SJSA1 (cell line): ENCODE measurements at regions not wholly inside any gene's neighbourhood (a gene's known extent, or its start where the extent isn't known, plus 50 kb on each side); places are given as distances from the start of the nearest gene placed in this dataset.

Experiments used
- DNase-seq, 2 experiments: peaks; one replicate each; pipeline ENCODE4 v3.0.0-alpha.2; 2015 to 2020; ENCODE audit warnings: low spot score in 2 of 2, low read depth in 1 of 2
- H3K27ac ChIP-seq: fragments of 250-450 bp; sonication (Bioruptor Pico); 2 replicates; pipeline ENCODE4 v1.5.1; 2020; ENCODE audit warnings: mild to moderate bottlenecking, moderate library complexity
- H3K27me3 ChIP-seq: fragments of 250-450 bp; sonication (Bioruptor Pico); replicated peaks from 2 replicates; pipeline ENCODE4 v1.5.1; 2020; ENCODE audit warnings: mild to moderate bottlenecking, moderate library complexity
- H3K36me3 ChIP-seq: fragments of 250-450 bp; sonication (Bioruptor Pico); 2 replicates; pipeline ENCODE4 v1.5.1; 2020; ENCODE audit warnings: mild to moderate bottlenecking
- H3K4me1 ChIP-seq: fragments of 250-450 bp; sonication (Bioruptor Pico); replicated peaks from 2 replicates; pipeline ENCODE4 v1.6.1; 2021; ENCODE audit warnings: mild to moderate bottlenecking
- H3K4me3 ChIP-seq: fragments of 250-450 bp; sonication (Bioruptor Pico); 2 replicates; pipeline ENCODE4 v1.5.1; 2020; ENCODE audit warnings: mild to moderate bottlenecking
- H3K9me3 ChIP-seq: fragments of 250-450 bp; sonication (Bioruptor Pico); replicated peaks from 2 replicates; pipeline ENCODE4 v1.5.1; 2020; ENCODE audit warnings: mild to moderate bottlenecking

DNA sequence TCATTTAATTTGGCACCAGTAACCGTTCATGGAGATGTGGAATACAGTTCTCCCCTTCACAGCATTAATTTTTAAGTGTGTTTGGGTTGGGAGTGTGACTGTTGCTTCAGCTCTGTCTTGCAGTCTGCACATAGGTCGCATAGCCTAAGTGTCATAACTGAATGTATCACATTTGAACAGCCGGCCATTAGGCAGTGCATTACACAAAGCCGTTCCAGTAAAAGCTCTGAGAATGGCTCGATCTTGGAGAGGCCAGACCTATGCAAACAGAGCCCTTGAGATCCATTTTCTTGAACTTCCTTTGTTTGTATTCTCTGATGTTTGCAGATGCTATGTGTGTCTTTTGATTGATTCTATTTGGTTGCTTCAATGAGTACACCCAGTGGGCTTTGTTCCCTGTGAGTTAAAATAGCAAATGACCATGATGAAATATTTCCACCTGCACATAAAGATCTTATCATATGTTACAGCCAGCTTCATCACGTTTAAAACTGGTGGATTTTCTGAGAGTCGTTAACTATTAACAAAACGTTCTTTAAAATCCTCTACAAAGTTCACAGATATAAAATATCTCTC lies 1104.9 kb upstream of the SLC10A2 start:
- Histone ChIP-seq H3K36me3 (no peaks in the 10 kb centered on the region), H3K27ac (no peak overlapping the region), H3K4me1 (no peaks in the 10 kb centered on the region), H3K27me3 (no peaks in the 10 kb centered on the region), H3K4me3 (no peak overlapping the region), H3K9me3 (no peaks in the 10 kb centered on the region)
- DNase-seq, result no peak

GRCh38 chr13:104163866-104164630 lies 1097.8 kb upstream of the SLC10A2 start:
- no peak overlapping the region for H3K4me3 ChIP-seq
- H3K27me3 ChIP-seq, result no peaks in the 10 kb centered on the region
- H3K27ac ChIP-seq, result no peak overlapping the region
- H3K4me1 ChIP-seq, result no peaks in the 10 kb centered on the region
- H3K36me3 ChIP-seq, result no peaks in the 10 kb centered on the region
- DNase-seq, result no peak
- no peaks in the 10 kb centered on the region for H3K9me3 ChIP-seq

GRCh38 chr13:104160536-104160935 lies 1094.3 kb upstream of the SLC10A2 start:
- H3K36me3 ChIP-seq, result no peaks in the 10 kb centered on the region
- no peak for DNase-seq

GRCh38 chr13:104143760-104144416 lies 1077.7 kb upstream of the SLC10A2 start:
- no peak for DNase-seq
- H3K9me3 ChIP-seq, result no peaks in the 10 kb centered on the region
- no peak overlapping the region for H3K27ac ChIP-seq
- no peaks in the 10 kb centered on the region for H3K36me3 ChIP-seq
- H3K4me1 ChIP-seq, result no peaks in the 10 kb centered on the region
- H3K4me3 ChIP-seq, result no peak overlapping the region
- H3K27me3 ChIP-seq, result no peaks in the 10 kb centered on the region

More at GRCh38 chr13:104160536-104160935, 1094.3 kb upstream of the SLC10A2 start:
- no peaks in the 10 kb centered on the region for H3K4me1 ChIP-seq
- H3K27ac ChIP-seq, result no peak overlapping the region
- no peaks in the 10 kb centered on the region for H3K27me3 ChIP-seq
- no peak overlapping the region for H3K4me3 ChIP-seq
- H3K9me3 ChIP-seq, result no peaks in the 10 kb centered on the region

DNA sequence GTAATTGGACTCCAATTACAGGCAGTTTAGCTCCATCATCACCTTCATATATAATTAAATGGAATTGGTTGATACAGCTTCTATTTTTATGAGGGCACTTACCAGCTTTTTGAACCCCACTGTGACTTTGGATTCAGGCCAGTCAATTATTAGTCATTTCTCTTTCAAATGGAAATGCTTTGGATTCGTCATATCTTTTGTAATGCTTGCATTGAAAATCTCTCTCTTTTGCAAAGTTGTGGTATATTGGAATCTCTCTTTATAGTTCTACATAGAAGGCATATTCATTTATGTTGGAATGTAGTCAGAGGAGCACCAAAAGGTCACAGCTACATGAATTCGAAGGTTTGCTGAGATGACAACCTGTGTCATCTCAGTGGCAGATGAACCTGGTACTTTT lies 1074.3 kb upstream of the SLC10A2 start:
- Histone ChIP-seq H3K36me3 (no peaks in the 10 kb centered on the region), H3K4me3 (no peak overlapping the region), H3K27ac (no peak overlapping the region), H3K4me1 (no peaks in the 10 kb centered on the region), H3K27me3 (no peaks in the 10 kb centered on the region), H3K9me3 (no peaks in the 10 kb centered on the region)
- no peak for DNase-seq

DNA sequence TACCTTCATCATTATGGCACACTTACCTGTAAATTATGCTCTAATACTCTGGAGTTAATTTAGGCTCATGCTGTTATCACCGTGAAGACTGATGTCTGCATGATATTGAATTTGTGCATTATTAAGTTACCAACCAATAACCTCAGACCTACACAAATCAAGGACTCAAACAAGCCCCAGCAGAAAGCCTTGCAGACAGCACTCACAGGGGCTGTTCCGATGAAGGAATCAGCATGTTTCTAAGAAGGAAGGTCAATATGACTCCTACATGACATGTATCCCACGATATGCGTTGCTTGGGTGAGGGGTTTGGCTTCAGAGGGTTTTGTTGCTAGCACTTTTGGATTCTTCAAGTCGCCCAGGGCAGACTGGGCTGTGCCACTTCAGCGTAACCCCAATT lies 1071.2 kb upstream of the SLC10A2 start:
- Histone ChIP-seq H3K4me1 (no peaks in the 10 kb centered on the region), H3K27me3 (no peaks in the 10 kb centered on the region), H3K36me3 (no peaks in the 10 kb centered on the region), H3K4me3 (no peak overlapping the region), H3K27ac (no peak overlapping the region), H3K9me3 (no peaks in the 10 kb centered on the region)
- no peak for DNase-seq

GRCh38 chr13:104132849-104133248 lies 1066.6 kb upstream of the SLC10A2 start:
- H3K27ac ChIP-seq, result no peak overlapping the region
- no peak overlapping the region for H3K4me3 ChIP-seq

DNA sequence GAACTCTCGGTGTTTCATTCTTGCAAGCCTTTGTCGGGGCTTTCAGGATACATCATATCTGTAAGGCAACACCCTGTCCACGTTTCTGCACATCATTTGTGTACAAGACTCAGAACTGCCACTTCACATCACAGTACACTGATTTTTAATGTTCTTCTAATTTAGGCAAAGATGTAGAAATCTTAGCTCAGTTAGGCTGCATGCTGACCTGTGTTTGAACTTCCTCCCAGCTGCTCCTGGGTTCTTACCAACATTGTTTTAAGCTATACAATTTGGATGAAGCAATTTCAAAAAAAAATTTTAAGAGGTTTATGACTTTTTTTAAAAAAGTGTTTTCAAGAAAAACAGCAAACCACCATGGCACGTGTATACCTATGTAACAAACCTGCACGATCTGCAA lies 1047.9 kb upstream of the SLC10A2 start:
- H3K9me3 ChIP-seq, result no peaks in the 10 kb centered on the region
- no peak overlapping the region for H3K4me3 ChIP-seq
- H3K27me3 ChIP-seq, result no peaks in the 10 kb centered on the region
- no peak overlapping the region for H3K27ac ChIP-seq
- H3K4me1 ChIP-seq, result no peaks in the 10 kb centered on the region
- DNase-seq, result no peak
- H3K36me3 ChIP-seq, result no peaks in the 10 kb centered on the region

More at GRCh38 chr13:104132849-104133248, 1066.6 kb upstream of the SLC10A2 start:
- Histone ChIP-seq H3K4me1 (no peaks in the 10 kb centered on the region), H3K36me3 (no peaks in the 10 kb centered on the region), H3K9me3 (no peaks in the 10 kb centered on the region), H3K27me3 (no peaks in the 10 kb centered on the region)
- DNase-seq, result no peak

DNA sequence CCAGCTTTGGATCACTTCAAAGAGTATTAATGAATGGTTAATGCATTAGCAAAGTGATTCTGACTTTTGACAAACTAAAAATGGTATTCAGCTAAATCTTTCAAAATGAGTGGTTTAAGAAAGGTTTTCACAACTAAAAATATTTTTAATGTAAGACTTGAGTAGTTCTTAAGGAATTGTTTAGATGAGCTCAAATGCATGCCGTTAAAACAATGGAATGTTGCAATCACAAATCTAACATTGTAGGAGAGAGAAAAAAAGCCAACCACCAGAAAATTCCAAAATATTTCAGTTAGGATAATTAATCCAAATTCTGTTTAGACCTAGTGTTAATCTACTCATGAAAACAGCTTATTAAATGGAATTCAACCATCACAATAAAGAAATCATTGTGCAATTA lies 1044.8 kb upstream of the SLC10A2 start:
- Histone ChIP-seq H3K27me3 (no peaks in the 10 kb centered on the region), H3K9me3 (0 out of 2 replicates have a peak, but pooled peaks cover 3% of the 10 kb centered on the region), H3K27ac (no peak overlapping the region), H3K4me3 (no peak overlapping the region), H3K4me1 (peaks cover 10% of the 10 kb centered on the region; the same call in 1 of the 2 replicates), H3K36me3 (no peaks in the 10 kb centered on the region)
- no peak for DNase-seq

DNA sequence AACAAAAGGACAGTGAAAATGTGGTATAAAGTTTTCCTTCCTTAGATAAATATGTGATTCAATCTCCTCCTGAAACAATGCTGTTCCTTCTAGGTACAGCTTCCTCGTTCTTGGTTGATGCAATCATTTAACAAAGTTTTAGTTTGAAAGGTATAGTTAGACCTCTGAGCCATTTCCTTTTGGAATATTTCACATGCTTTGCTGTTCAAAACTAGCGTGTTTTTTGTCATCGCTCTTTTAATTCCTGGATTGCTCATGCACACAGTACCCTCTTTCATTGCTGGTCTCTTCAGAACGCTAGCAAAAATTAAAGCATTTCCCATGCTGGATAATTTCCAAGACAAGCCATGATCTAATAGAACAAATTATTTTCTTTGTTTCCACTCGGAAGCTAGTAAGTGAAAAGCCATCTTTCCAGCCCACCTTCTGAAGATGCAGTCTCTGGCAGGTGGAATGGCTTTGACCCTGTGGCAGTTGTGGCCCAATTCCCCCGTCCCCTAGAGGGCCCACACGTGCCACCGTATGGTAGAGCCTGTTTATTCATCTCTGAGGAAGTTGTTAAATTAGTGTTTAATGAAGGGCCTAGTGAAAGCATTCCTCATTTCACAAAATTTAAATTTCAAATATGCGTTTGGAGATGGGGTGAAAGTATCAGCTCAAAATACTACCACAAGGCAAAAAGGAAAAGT lies 1040.6 kb upstream of the SLC10A2 start:
- peak overlapping the region; percentile 0; the same call in 1 of the 2 replicates for H3K27ac ChIP-seq

DNA sequence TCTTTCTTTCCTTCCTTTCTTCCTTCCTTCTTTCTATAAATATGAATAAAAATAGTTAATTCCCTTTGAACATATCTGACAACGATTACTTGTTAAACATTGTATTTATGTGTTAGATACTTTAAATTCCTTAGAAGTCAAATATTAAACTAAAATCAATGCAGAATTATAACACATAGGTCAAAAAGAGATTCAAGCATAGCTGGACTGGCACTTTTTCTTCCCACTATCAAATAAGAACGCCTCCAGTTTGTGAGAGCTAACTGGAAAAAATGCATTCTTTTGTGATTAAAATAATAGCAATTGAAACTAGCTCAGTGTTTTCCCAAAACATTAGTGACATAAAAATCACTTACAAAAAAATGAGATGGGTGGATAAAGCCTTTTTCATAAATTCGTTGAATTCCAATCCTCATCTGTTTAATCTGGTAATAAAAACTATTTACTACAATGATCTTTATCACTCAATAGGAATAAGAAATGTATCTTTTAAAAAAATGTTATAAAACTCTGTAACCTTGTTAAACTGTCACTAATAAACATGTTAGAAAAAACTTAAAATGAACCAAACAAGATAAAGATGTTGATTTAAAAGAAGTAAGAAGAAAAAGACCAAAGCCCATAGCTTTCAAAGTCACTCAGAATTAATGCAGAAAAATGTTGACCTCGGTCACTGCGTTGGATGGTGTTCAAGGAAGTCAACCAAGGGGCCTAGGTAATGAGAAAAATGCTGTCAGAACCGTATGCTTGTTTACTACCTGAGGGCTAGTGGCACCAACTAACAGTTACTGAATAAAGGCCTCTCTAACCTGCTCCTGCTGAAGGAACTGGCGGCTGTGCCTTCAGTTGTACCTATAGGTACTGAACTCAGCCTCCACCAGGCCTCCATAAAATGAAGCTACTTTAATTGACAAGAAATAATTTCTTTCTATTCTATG lies 1039.5 kb upstream of the SLC10A2 start:
- Histone ChIP-seq H3K36me3 (no peaks in the 10 kb centered on the region), H3K4me3 (no peak overlapping the region), H3K4me1 (peaks cover 10% of the 10 kb centered on the region; the same call in 1 of the 2 replicates), H3K27me3 (no peaks in the 10 kb centered on the region), H3K9me3 (0 out of 2 replicates have a peak, but pooled peaks cover 3% of the 10 kb centered on the region), H3K27ac (no peak overlapping the region)
- no peak for DNase-seq

More for the DNA sequence above, 1040.6 kb upstream of the SLC10A2 start:
- Histone ChIP-seq H3K27me3 (no peaks in the 10 kb centered on the region), H3K36me3 (no peaks in the 10 kb centered on the region), H3K4me1 (peaks cover 10% of the 10 kb centered on the region; the same call in 1 of the 2 replicates), H3K4me3 (no peak overlapping the region), H3K9me3 (0 out of 2 replicates have a peak, but pooled peaks cover 3% of the 10 kb centered on the region)
- DNase-seq, result peak in 1 of 2 experiments; percentile 47

DNA sequence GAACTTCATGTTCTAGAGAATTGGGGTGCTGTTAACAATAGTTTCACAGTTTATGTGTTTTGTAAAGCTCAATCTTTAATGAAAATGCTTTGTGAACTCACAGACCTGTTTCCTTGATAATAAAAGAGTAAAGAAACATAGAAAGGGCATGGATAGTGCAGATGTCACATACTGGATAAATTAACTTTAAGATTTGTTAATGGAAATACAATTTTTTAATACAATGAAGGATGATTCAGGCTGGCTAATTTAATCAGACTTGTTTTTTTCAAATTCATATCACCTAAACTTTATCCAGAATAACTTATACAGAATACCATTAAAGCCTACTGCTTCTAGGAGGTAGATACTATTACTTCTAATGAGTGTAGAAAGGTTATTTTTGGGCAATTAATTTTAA lies 1033.5 kb upstream of the SLC10A2 start:
- H3K36me3 ChIP-seq, result no peaks in the 10 kb centered on the region
- H3K9me3 ChIP-seq, result peaks cover 9% of the 10 kb centered on the region
- H3K27me3 ChIP-seq, result no peaks in the 10 kb centered on the region
- H3K4me1 ChIP-seq, result no peaks in the 10 kb centered on the region
- DNase-seq, result no peak
- H3K27ac ChIP-seq, result no peak overlapping the region
- H3K4me3 ChIP-seq, result no peak overlapping the region

GRCh38 chr13:104098421-104098820 lies 1032.2 kb upstream of the SLC10A2 start:
- Histone ChIP-seq H3K4me3 (no peak overlapping the region), H3K4me1 (no peaks in the 10 kb centered on the region), H3K36me3 (no peaks in the 10 kb centered on the region), H3K9me3 (peaks cover 9% of the 10 kb centered on the region), H3K27me3 (no peaks in the 10 kb centered on the region), H3K27ac (no peak overlapping the region)
- no peak for DNase-seq
